ENCODE measurements at regions not wholly inside any gene's neighbourhood (a gene's known extent, or its start where the extent isn't known, plus 50 kb on each side); places are given as distances from the start of the nearest gene placed in this dataset.

DNA sequence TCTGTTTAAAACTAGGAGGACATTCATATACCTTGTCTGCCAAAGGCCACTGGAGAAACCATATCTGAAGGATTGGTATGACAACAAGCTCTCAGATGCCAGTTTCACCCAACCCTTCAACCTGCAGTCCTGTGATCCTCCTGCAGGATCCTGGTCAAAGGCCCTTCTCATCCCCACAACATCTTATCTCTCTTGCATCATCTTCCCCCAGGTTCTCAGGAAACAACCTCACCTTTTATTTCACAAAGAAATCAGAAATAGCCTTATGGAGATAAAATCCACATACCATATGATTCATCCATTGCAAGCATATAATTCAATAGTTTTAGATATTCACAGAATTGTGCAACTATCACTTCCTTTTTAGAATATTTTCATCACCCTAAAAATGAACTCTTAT lies 104.0 kb upstream of the DSCAM start:
- Histone ChIP-seq H3K4ac (ENCODE audit: low read depth, low read length) (no peak overlapping the region), H3K79me1 (ENCODE audit: insufficient read depth, low read depth, low read length, poor library complexity, severe bottlenecking) (no peaks in the 10 kb centered on the region), H4K91ac (ENCODE audit: insufficient read length, low read depth, low read length) (no peak overlapping the region), H2BK5ac (ENCODE audit: insufficient read length, low read length) (no peak overlapping the region), H3K27me3 (ENCODE audit: insufficient read depth, low read length) (no peaks in the 10 kb centered on the region), H2BK20ac (ENCODE audit: low read depth, low read length, poor library complexity, severe bottlenecking) (no peak overlapping the region), H3K56ac (ENCODE audit: insufficient read length, low read depth, low read length) (no peak overlapping the region), H3K79me2 (ENCODE audit: insufficient read depth, low read length) (no peaks in the 10 kb centered on the region), H3K14ac (ENCODE audit: insufficient read depth, low read length) (no peak overlapping the region), H3K23me2 (ENCODE audit: insufficient read length, low read depth, low read length, poor library complexity, severe bottlenecking) (no peaks in the 10 kb centered on the region), H3K9me3 (ENCODE audit: control insufficient read depth, low read depth, low read length) (no peaks in the 10 kb centered on the region), H4K20me1 (ENCODE audit: control insufficient read depth, insufficient read depth, insufficient read length) (no peaks in the 10 kb centered on the region), H4K5ac (ENCODE audit: insufficient read length, low read depth, low read length) (no peak overlapping the region), H3K9ac (ENCODE audit: extremely low read depth, insufficient read length, low read length) (no peak overlapping the region), H4K8ac (replicated peaks; ENCODE audit: insufficient read length, low read depth, low read length) (no peak overlapping the region), H2AK5ac (ENCODE audit: insufficient read length, low read length) (no peak overlapping the region), H2BK12ac (ENCODE audit: insufficient read length, low read depth, low read length) (no peak overlapping the region), H2BK120ac (ENCODE audit: low read depth, low read length, poor library complexity, severe bottlenecking) (no peak overlapping the region), H3K4me2 (ENCODE audit: insufficient read depth, insufficient read length, low read length) (no peak overlapping the region), H3K23ac (ENCODE audit: insufficient read length, low read depth, low read length) (no peak overlapping the region), H3K18ac (ENCODE audit: insufficient read length, low read depth, low read length) (no peak overlapping the region), H3T11ph (ENCODE audit: low read length) (no peak overlapping the region), H2BK15ac (ENCODE audit: low read depth, low read length) (no peak overlapping the region), H3K4me1 (ENCODE audit: insufficient read depth, low read length) (peaks cover 5% of the 10 kb centered on the region; the same call in 1 of the 2 replicates), H3K27ac (ENCODE audit: insufficient read length, low read depth, low read length) (no peak overlapping the region), H2AFZ (ENCODE audit: low read length) (no peak overlapping the region)
- peaks cover 13 to 15% of the 10 kb centered on the region in 2 experiments for H3K4me1 Mint-ChIP-seq
- H3K27ac Mint-ChIP-seq, result no peak overlapping the region
- no peak for DNase-seq
- TF ChIP-seq, protein P1, sequence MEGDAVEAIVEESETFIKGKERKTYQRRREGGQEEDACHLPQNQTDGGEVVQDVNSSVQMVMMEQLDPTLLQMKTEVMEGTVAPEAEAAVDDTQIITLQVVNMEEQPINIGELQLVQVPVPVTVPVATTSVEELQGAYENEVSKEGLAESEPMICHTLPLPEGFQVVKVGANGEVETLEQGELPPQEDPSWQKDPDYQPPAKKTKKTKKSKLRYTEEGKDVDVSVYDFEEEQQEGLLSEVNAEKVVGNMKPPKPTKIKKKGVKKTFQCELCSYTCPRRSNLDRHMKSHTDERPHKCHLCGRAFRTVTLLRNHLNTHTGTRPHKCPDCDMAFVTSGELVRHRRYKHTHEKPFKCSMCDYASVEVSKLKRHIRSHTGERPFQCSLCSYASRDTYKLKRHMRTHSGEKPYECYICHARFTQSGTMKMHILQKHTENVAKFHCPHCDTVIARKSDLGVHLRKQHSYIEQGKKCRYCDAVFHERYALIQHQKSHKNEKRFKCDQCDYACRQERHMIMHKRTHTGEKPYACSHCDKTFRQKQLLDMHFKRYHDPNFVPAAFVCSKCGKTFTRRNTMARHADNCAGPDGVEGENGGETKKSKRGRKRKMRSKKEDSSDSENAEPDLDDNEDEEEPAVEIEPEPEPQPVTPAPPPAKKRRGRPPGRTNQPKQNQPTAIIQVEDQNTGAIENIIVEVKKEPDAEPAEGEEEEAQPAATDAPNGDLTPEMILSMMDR (conservative IDR thresholded peaks at IDR 0.05), result no peak
- no peak overlapping the region for H3K4me3 Mint-ChIP-seq
- no peaks in the 10 kb centered on the region; the same call in none of the 2 replicates for H3K27me3 Mint-ChIP-seq (ENCODE audit: low read depth)
- H3K9me3 Mint-ChIP-seq, result peaks cover 5 to 14% of the 10 kb centered on the region in 2 experiments
- peaks cover 5 to 10% (median 8%) of the 10 kb centered on the region in 3 experiments; a peak in 4 of 7 replicates for H3K36me3 Mint-ChIP-seq (ENCODE audit: insufficient read depth in 1 of 3, low read depth in 3 of 3)

All from H9 (cell line).